GM12865 (cell line): ENCODE measurements at regions not wholly inside any gene's neighbourhood (a gene's known extent, or its start where the extent isn't known, plus 50 kb on each side); places are given as distances from the start of the nearest gene placed in this dataset.
A peak's percentile ranks its signal among the peaks of the same experiment; 100 is the strongest.

ENCODE experiments used
- DNase-seq: peaks from one replicate; pipeline ENCODE4 v3.0.0; 2010; ENCODE audit warnings: low read depth
- H3K4me3 ChIP-seq: 2 replicates; pipeline ENCODE4 v1.5.1; 2011; ENCODE audit warnings: mild to moderate bottlenecking, low read depth, low read length, control low read depth
- CTCF ChIP-seq: IDR thresholded peaks from 2 replicates; pipeline ENCODE4 v1.5.1; 2011; ENCODE audit warnings: low read length, control low read depth, low read depth, inconsistent platforms; ENCODE audit not compliant: insufficient read depth; ENCODE audit errors: missing control alignments

- no peak for DNase-seq
- no peak for TF ChIP-seq CTCF
- H3K4me3 ChIP-seq = no peak overlapping the region
Measured at GRCh38 chr3:127368186-127369032, 80.6 kb upstream of the PRR20G start.

GRCh38 chr3:127367593-127367992, 79.7 kb upstream of the PRR20G start:
- DNase-seq = no peak
- TF ChIP-seq CTCF = no peak
- no peak overlapping the region for H3K4me3 ChIP-seq

GRCh38 chr3:127366383-127366782, 78.5 kb upstream of the PRR20G start:
- DNase-seq = peak; percentile 23
- H3K4me3 ChIP-seq = no peak overlapping the region
- TF ChIP-seq CTCF = no peak

- DNase-seq = no peak
Measured at GRCh38 chr3:127365163-127365798, 77.4 kb upstream of the PRR20G start.

GRCh38 chr3:127363891-127364290, 76.0 kb upstream of the PRR20G start:
- H3K4me3 ChIP-seq = no peak overlapping the region
- TF ChIP-seq CTCF = no peak

More at GRCh38 chr3:127365163-127365798, 77.4 kb upstream of the PRR20G start:
- H3K4me3 ChIP-seq = no peak overlapping the region
- TF ChIP-seq CTCF = no peak

GRCh38 chr3:127363171-127363570, 75.3 kb upstream of the PRR20G start:
- TF ChIP-seq CTCF = no peak
- H3K4me3 ChIP-seq = no peak overlapping the region
- DNase-seq = no peak

More at GRCh38 chr3:127363891-127364290, 76.0 kb upstream of the PRR20G start:
- no peak for DNase-seq
